SHP77 treated with DMSO at 0.1 percent for 48 hours (cell line): ENCODE measurements at regions not wholly inside any gene's neighbourhood (a gene's known extent, or its start where the extent isn't known, plus 50 kb on each side); places are given as distances from the start of the nearest gene placed in this dataset.

Experiments used
- DNase-seq: peaks from one replicate; lab custom pipeline; 2025; lab: John Stamatoyannopoulos, UW

GRCh38 chr11:110832080-110832479 is 119.8 kb upstream of the ARHGAP20 start:
- DNase-seq, result no peak

GRCh38 chr11:110830747-110831146 is 118.5 kb upstream of the ARHGAP20 start:
- DNase-seq, result no peak

- DNase-seq, result no peak
Measured at GRCh38 chr11:110830344-110830743, 118.1 kb upstream of the ARHGAP20 start.

GRCh38 chr11:110829873-110830272 is 117.6 kb upstream of the ARHGAP20 start:
- DNase-seq, result no peak

GRCh38 chr11:110828086-110828485 is 115.8 kb upstream of the ARHGAP20 start:
- no peak for DNase-seq

- DNase-seq, result no peak
Measured at GRCh38 chr11:110827276-110827675, 115.0 kb upstream of the ARHGAP20 start.

- DNase-seq, result no peak
Measured at GRCh38 chr11:110824912-110825620, 112.8 kb upstream of the ARHGAP20 start.

- DNase-seq, result no peak
Measured at GRCh38 chr11:110818032-110818687, 105.9 kb upstream of the ARHGAP20 start.

- DNase-seq, result no peak
Measured at GRCh38 chr11:110812086-110812733, 100.0 kb upstream of the ARHGAP20 start.

- no peak for DNase-seq
Measured at GRCh38 chr11:110809417-110810199, 97.4 kb upstream of the ARHGAP20 start.

GRCh38 chr11:110808248-110808647 is 96.0 kb upstream of the ARHGAP20 start:
- DNase-seq, result no peak

GRCh38 chr11:110807801-110808200 is 95.6 kb upstream of the ARHGAP20 start:
- no peak for DNase-seq

- no peak for DNase-seq
Measured at GRCh38 chr11:110805756-110806155, 93.5 kb upstream of the ARHGAP20 start.

GRCh38 chr11:110802162-110802561 is 89.9 kb upstream of the ARHGAP20 start:
- no peak for DNase-seq

GRCh38 chr11:110801328-110801727 is 89.1 kb upstream of the ARHGAP20 start:
- DNase-seq, result no peak

GRCh38 chr11:110798201-110798900 is 86.1 kb upstream of the ARHGAP20 start:
- DNase-seq, result no peak

GRCh38 chr11:110797453-110797852 is 85.2 kb upstream of the ARHGAP20 start:
- no peak for DNase-seq

- no peak for DNase-seq
Measured at GRCh38 chr11:110795112-110795624, 82.9 kb upstream of the ARHGAP20 start.

GRCh38 chr11:110793556-110793955 is 81.3 kb upstream of the ARHGAP20 start:
- no peak for DNase-seq

GRCh38 chr11:110791621-110792020 is 79.4 kb upstream of the ARHGAP20 start:
- no peak for DNase-seq

GRCh38 chr11:110787680-110788079 is 75.4 kb upstream of the ARHGAP20 start:
- DNase-seq, result no peak
